ENCODE measurements at regions not wholly inside any gene's neighbourhood (a gene's known extent, or its start where the extent isn't known, plus 50 kb on each side); places are given as distances from the start of the nearest gene placed in this dataset.

- TF ChIP-seq CBX8 (IDR thresholded peaks at IDR 0.05; ENCODE audit: borderline replicate concordance, low read depth, low read length), result no peak
- TF ChIP-seq RFX5 (IDR thresholded peaks at IDR 0.05; ENCODE audit: borderline replicate concordance, low read depth, low read length), result no peak
- no peak for TF ChIP-seq CTCF (IDR thresholded peaks at IDR 0.05; ENCODE audit: control extremely low read depth in 1 of 3, insufficient read depth in 1 of 3, low read depth in 1 of 3, low read length in 3 of 3)
- no peak for TF ChIP-seq EZH2 (IDR thresholded peaks at IDR 0.05; ENCODE audit: low read depth, low read length, severe bottlenecking)
- TF ChIP-seq TAF1 (IDR thresholded peaks at IDR 0.05; ENCODE audit: low read depth, low read length), result no peak
- no peak for TF ChIP-seq USF2 (IDR thresholded peaks at IDR 0.05; ENCODE audit: low read length)
- TF ChIP-seq CHD2 (IDR thresholded peaks at IDR 0.05; ENCODE audit: low read length), result no peak
- no peak for TF ChIP-seq SP1 (IDR thresholded peaks at IDR 0.05; ENCODE audit: low read depth, low read length)
- TF ChIP-seq EP300 (IDR thresholded peaks at IDR 0.05; ENCODE audit: borderline replicate concordance in 1 of 2, low read depth in 2 of 2, low read length in 2 of 2), result no peak
- no peak for TF ChIP-seq BRCA1 (IDR thresholded peaks at IDR 0.05; ENCODE audit: low read depth, low read length)
- no peak for TF ChIP-seq POLR2AphosphoS5 (IDR thresholded peaks at IDR 0.05; ENCODE audit: low read depth, low read length)
- no peak for TF ChIP-seq ATF2 (IDR thresholded peaks at IDR 0.05; ENCODE audit: low read length)
- no peak for TF ChIP-seq CHD7 (IDR thresholded peaks at IDR 0.05; ENCODE audit: insufficient replicate concordance, low read length)
These were observed 117.5 kb downstream of the BACH1 start for GRCh38 chr21:29416268-29416667.

Data from H1 (cell line).